HepG2 (cell line): ENCODE measurements at regions not wholly inside any gene's neighbourhood (a gene's known extent, or its start where the extent isn't known, plus 50 kb on each side); places are given as distances from the start of the nearest gene placed in this dataset.

Source experiments
- DZIP1 ChIP-seq: sonication (generic); formaldehyde crosslinking; IDR thresholded peaks from 2 replicates; pipeline ENCODE4 v1.5.0; 2020; ENCODE audit warnings: mild to moderate bottlenecking, missing genetic modification reagents
- FOXA1 ChIP-seq, 2 experiments: fragments of 450-650 bp in 1 of 2; sonication (generic) in 1 of 2; formaldehyde crosslinking in 1 of 2; IDR thresholded peaks; 2 replicates each; pipeline versions ENCODE4 v1.4.0 to v1.6.1; 2016 to 2020; ENCODE audit warnings: missing genetic modification reagents in 1 of 2
- FOXK1 ChIP-seq: sonication (generic); formaldehyde crosslinking; IDR thresholded peaks from 2 replicates; pipeline ENCODE4 v1.4.0; 2020; ENCODE audit warnings: low read depth, missing genetic modification reagents, borderline replicate concordance
- FOXO4 ChIP-seq: sonication (generic); formaldehyde crosslinking; conservative IDR thresholded peaks from 2 replicates; pipeline ENCODE4 v1.8.1; 2023; ENCODE audit warnings: missing genetic modification reagents
- HNRNPLL ChIP-seq: fragments of 200-400 bp; formaldehyde crosslinking; IDR thresholded peaks from 2 replicates; pipeline ENCODE4 v1.6.1; 2017; ENCODE audit warnings: mild to moderate bottlenecking, low read depth, low read length; ENCODE audit not compliant: poor library complexity, severe bottlenecking
- LCORL ChIP-seq, 2 experiments: fragments of 450-650 bp in 1 of 2; sonication (generic) in 1 of 2; formaldehyde crosslinking in 1 of 2; IDR thresholded peaks; 2 replicates each; pipeline versions ENCODE4 v1.5.0 to v1.6.1; 2017 to 2020; ENCODE audit warnings: antibody characterized with exemption in 1 of 2, missing genetic modification reagents in 1 of 2
- NCOA2 ChIP-seq: sonication (generic); formaldehyde crosslinking; IDR thresholded peaks from 2 replicates; pipeline ENCODE4 v1.8.0; 2022; ENCODE audit warnings: inconsistent platforms
- NFAT5 ChIP-seq: sonication (generic); formaldehyde crosslinking; IDR thresholded peaks from 2 replicates; pipeline ENCODE4 v1.4.0; 2020; ENCODE audit warnings: missing genetic modification reagents
- NONO ChIP-seq, 2 experiments: fragments of 450-650 bp in 1 of 2; sonication (generic) in 1 of 2; formaldehyde crosslinking in 1 of 2; IDR thresholded peaks in 1 of 2; conservative IDR thresholded peaks in 1 of 2; 2 replicates each; pipeline versions ENCODE4 v1.6.1 to v1.8.0; 2017 to 2022; ENCODE audit warnings: mild to moderate bottlenecking in 1 of 2, missing genetic modification reagents in 1 of 2, moderate library complexity in 1 of 2
- NR2F2 ChIP-seq: IDR thresholded peaks from 2 replicates; pipeline ENCODE4 v1.6.1; 2012; ENCODE audit warnings: low read depth, inconsistent platforms, borderline replicate concordance
- RFX1 ChIP-seq: fragments of 450-650 bp; IDR thresholded peaks from 2 replicates; pipeline ENCODE4 v1.6.1; 2017
- SKI ChIP-seq: fragments of 450-650 bp; IDR thresholded peaks from one replicate; pipeline ENCODE4 v1.6.1; 2018; ENCODE audit warnings: mild to moderate bottlenecking; ENCODE audit not compliant: partially characterized antibody
- SP140L ChIP-seq: sonication (generic); formaldehyde crosslinking; IDR thresholded peaks from 2 replicates; pipeline ENCODE4 v1.4.0; 2020; ENCODE audit warnings: missing genetic modification reagents, borderline replicate concordance
- STAT5B ChIP-seq: sonication (generic); formaldehyde crosslinking; IDR thresholded peaks from 2 replicates; pipeline ENCODE4 v1.4.0; 2020; ENCODE audit warnings: missing genetic modification reagents
- SYNCRIP ChIP-seq: fragments of 200-400 bp; formaldehyde crosslinking; IDR thresholded peaks from 2 replicates; pipeline ENCODE4 v1.6.1; 2018; ENCODE audit warnings: mild to moderate bottlenecking, low read depth, low read length; ENCODE audit not compliant: insufficient read depth
- THYN1 ChIP-seq: sonication (generic); formaldehyde crosslinking; IDR thresholded peaks from 2 replicates; pipeline ENCODE4 v1.8.1; 2023; ENCODE audit warnings: low read depth, mild to moderate bottlenecking, moderate library complexity, missing genetic modification reagents, borderline replicate concordance
- ZFP82 ChIP-seq: sonication (generic); formaldehyde crosslinking; IDR thresholded peaks from 2 replicates; pipeline ENCODE4 v1.5.1; 2020; ENCODE audit warnings: mild to moderate bottlenecking, missing genetic modification reagents, borderline replicate concordance
- ZNF207 ChIP-seq: fragments of 450-650 bp; IDR thresholded peaks from 2 replicates; pipeline ENCODE4 v1.6.1; 2016; ENCODE audit warnings: antibody characterized with exemption, borderline replicate concordance
- ZNF883 ChIP-seq: sonication (generic); formaldehyde crosslinking; IDR thresholded peaks from 2 replicates; pipeline ENCODE4 v1.5.1; 2020; ENCODE audit warnings: mild to moderate bottlenecking, missing genetic modification reagents; ENCODE audit errors: not compliant biosample characterization

- no peak for TF ChIP-seq ZNF883 (CRISPR knock-in tag)
- TF ChIP-seq FOXA1 (IDR thresholded peaks at IDR 0.05): no peak; the same call in 1 of the 2 replicates
- peak; percentile 71 for TF ChIP-seq FOXA1 (CRISPR knock-in tag; IDR thresholded peaks at IDR 0.05)
- TF ChIP-seq LCORL (IDR thresholded peaks at IDR 0.05): peak; percentile 23; the same call in 1 of the 2 replicates
- TF ChIP-seq LCORL (CRISPR knock-in tag; IDR thresholded peaks at IDR 0.05): peak; percentile 46; the same call in 1 of the 2 replicates
- TF ChIP-seq THYN1: no peak
- TF ChIP-seq ZNF207: no peak
- TF ChIP-seq SP140L (CRISPR knock-in tag): no peak
- peak; percentile 77 for TF ChIP-seq NCOA2 (CRISPR knock-in tag)
- TF ChIP-seq FOXO4: no peak
- no peak for TF ChIP-seq DZIP1 (CRISPR knock-in tag)
- TF ChIP-seq ZFP82: no peak
- no peak for TF ChIP-seq STAT5B
- TF ChIP-seq HNRNPLL: no peak
- TF ChIP-seq NFAT5 (CRISPR knock-in tag): no peak
- TF ChIP-seq NR2F2: peak; percentile 93
- TF ChIP-seq NONO (IDR thresholded peaks at IDR 0.05): no peak
- peak; percentile 67 for TF ChIP-seq NONO (CRISPR knock-in tag; conservative IDR thresholded peaks at IDR 0.05)
- no peak for TF ChIP-seq SYNCRIP
- TF ChIP-seq SKI: peak; percentile 39
- no peak for TF ChIP-seq RFX1
- peak; percentile 88 for TF ChIP-seq FOXK1
Observed at GRCh38 chr15:53434174-53434678, 325.2 kb downstream of the WDR72 start (continued).
